ENCODE measurements at regions not wholly inside any gene's neighbourhood (a gene's known extent, or its start where the extent isn't known, plus 50 kb on each side); places are given as distances from the start of the nearest gene placed in this dataset.

DNA sequence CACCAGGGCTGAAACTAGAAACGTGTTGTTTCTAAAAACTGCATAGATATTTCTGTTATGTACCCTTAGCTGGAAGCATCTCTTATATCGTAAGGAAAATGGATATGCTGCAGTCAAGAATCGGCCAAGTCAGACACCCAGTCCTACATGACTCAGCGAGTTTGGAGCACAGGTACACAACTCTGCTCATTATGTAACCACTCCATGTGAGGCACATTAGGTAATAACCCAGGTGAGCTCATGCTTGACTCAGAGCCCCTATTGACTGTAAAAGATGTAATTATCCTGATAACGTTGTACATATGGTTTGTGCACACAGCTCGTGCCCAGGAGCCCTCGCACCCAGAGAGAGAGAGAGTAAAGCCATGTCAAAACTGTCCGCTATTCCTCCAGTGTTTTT lies 593.7 kb upstream of the ACO1 start:
- H3K27me3 ChIP-seq = no peaks in the 10 kb centered on the region
- TF ChIP-seq CTCF (IDR thresholded peaks at IDR 0.05) (no peak), POLR2A (IDR thresholded peaks at IDR 0.05) (no peak)
- no peak overlapping the region for H3K27ac ChIP-seq
- no peaks in the 10 kb centered on the region for H3K36me3 ChIP-seq
- intact Hi-C loops (cut with DNase I) = no loop called here
- DNase-seq = no peak
- H3K4me1 ChIP-seq = no peaks in the 10 kb centered on the region
- no peak overlapping the region for H3K4me3 ChIP-seq (replicated peaks in 1 of 3)
- no peaks in the 10 kb centered on the region for H3K9me3 ChIP-seq
- 95 to 97% methylated on average over 8 of the region's 8 CpGs for WGBS, 2 donors

- WGBS, 2 donors = 42 to 44% methylated on average over 2 of the region's 2 CpGs
- TF ChIP-seq POLR2A (IDR thresholded peaks at IDR 0.05) (no peak), CTCF (IDR thresholded peaks at IDR 0.05) (peak in 3 of 6 experiments; percentile 24 to 30 (median 28))
- no peaks in the 10 kb centered on the region for H3K9me3 ChIP-seq
- H3K4me3 ChIP-seq (replicated peaks in 1 of 3) = no peak overlapping the region
- no peaks in the 10 kb centered on the region for H3K27me3 ChIP-seq
- DNase-seq = no peak
- H3K27ac ChIP-seq = no peak overlapping the region
- no peaks in the 10 kb centered on the region for H3K36me3 ChIP-seq
- intact Hi-C loops (cut with DNase I) = no loop called here
- H3K4me1 ChIP-seq = no peaks in the 10 kb centered on the region
Observed at GRCh38 chr9:31799953-31800609, 584.4 kb upstream of the ACO1 start.

- Histone ChIP-seq H3K4me1 (no peaks in the 10 kb centered on the region), H3K36me3 (no peaks in the 10 kb centered on the region), H3K9me3 (no peaks in the 10 kb centered on the region), H3K4me3 (replicated peaks in 1 of 3) (no peak overlapping the region), H3K27ac (no peak overlapping the region), H3K27me3 (no peaks in the 10 kb centered on the region)
- DNase-seq = no peak
- TF ChIP-seq POLR2A (IDR thresholded peaks at IDR 0.05) = no peak
- intact Hi-C loops (cut with DNase I) = no loop called here
- 86 to 88% methylated on average over 17 of the region's 17 CpGs for WGBS, 2 donors
Observed at GRCh38 chr9:31807574-31808256, 576.7 kb upstream of the ACO1 start.

GRCh38 chr9:31808766-31809165 lies 575.7 kb upstream of the ACO1 start:
- H3K27me3 ChIP-seq = no peaks in the 10 kb centered on the region
- 82 to 90% methylated on average over 9 of the region's 9 CpGs for WGBS, 2 donors
- TF ChIP-seq CTCF (IDR thresholded peaks at IDR 0.05) = no peak
- TF ChIP-seq POLR2A (IDR thresholded peaks at IDR 0.05) = no peak
- H3K36me3 ChIP-seq = no peaks in the 10 kb centered on the region
- no peak for DNase-seq
- H3K4me1 ChIP-seq = no peaks in the 10 kb centered on the region
- intact Hi-C loops (cut with DNase I) = no loop called here
- no peak overlapping the region for H3K27ac ChIP-seq
- H3K9me3 ChIP-seq = no peaks in the 10 kb centered on the region
- no peak overlapping the region for H3K4me3 ChIP-seq (replicated peaks in 1 of 3)

DNA sequence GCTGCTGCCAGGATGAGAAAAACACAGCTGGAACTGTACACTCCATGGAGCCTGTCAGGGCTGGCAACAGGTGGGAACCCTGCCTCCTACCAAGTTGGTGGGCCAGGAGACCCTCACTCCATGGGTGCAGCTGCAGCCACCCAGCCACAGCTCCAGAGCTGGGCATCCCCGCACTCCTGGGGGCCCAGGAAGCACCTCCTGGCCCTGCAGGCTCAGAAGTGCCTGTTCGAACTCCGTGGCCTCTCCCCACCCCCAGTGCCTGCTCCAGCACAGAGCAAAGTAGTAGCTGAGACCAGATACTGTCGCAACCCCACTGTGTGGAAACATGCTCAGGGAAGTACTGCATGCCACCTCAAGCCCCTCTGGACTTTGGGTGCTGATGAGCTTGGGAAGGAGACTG lies 564.0 kb upstream of the ACO1 start:
- no peaks in the 10 kb centered on the region for H3K36me3 ChIP-seq
- H3K4me1 ChIP-seq = no peaks in the 10 kb centered on the region
- no peak for DNase-seq
- H3K4me3 ChIP-seq (replicated peaks in 1 of 3) = no peak overlapping the region
- H3K27ac ChIP-seq = no peak overlapping the region
- intact Hi-C loops (cut with DNase I) = no loop called here
- no peaks in the 10 kb centered on the region for H3K9me3 ChIP-seq
- no peak for TF ChIP-seq CTCF (IDR thresholded peaks at IDR 0.05)
- TF ChIP-seq POLR2A (IDR thresholded peaks at IDR 0.05) = no peak
- no peaks in the 10 kb centered on the region for H3K27me3 ChIP-seq
- 82 to 100% methylated on average over 1 to 4 of the region's 4 CpGs for WGBS, 2 donors

All from thyroid gland (tissue), 4 donors.